ENCODE measurements at regions not wholly inside any gene's neighbourhood (a gene's known extent, or its start where the extent isn't known, plus 50 kb on each side); places are given as distances from the start of the nearest gene placed in this dataset.

GRCh38 chr12:20044351-20044750 lies 324.0 kb upstream of the PDE3A start:
- TF ChIP-seq PATZ1 (CRISPR knock-in tag; IDR thresholded peaks at IDR 0.05; ENCODE audit: borderline replicate concordance) (no peak), RARB (CRISPR knock-in tag; IDR thresholded peaks at IDR 0.05) (no peak), ZC3H10 (CRISPR knock-in tag; IDR thresholded peaks at IDR 0.05) (no peak), TOX (CRISPR knock-in tag; IDR thresholded peaks at IDR 0.05; ENCODE audit: borderline replicate concordance) (no peak), ZFP3 (CRISPR knock-in tag; IDR thresholded peaks at IDR 0.05) (no peak), GLIS3 (CRISPR knock-in tag; IDR thresholded peaks at IDR 0.05) (no peak), POU6F1 (CRISPR knock-in tag; IDR thresholded peaks at IDR 0.05; ENCODE audit: borderline replicate concordance, low read depth) (no peak), SNAI2 (CRISPR knock-in tag; IDR thresholded peaks at IDR 0.05) (no peak), ZFP30 (CRISPR knock-in tag; IDR thresholded peaks at IDR 0.05) (no peak), CSRNP3 (CRISPR knock-in tag; IDR thresholded peaks at IDR 0.05) (peak; percentile 80; the same call in 1 of the 2 replicates), ZNF8 (CRISPR knock-in tag; IDR thresholded peaks at IDR 0.05) (no peak), TCF4 (CRISPR knock-in tag; IDR thresholded peaks at IDR 0.05; ENCODE audit: borderline replicate concordance) (peak; percentile 93)

Measured in SK-N-SH treated with all-trans-retinoic acid at 6 μM for 48 hours (cell line).